ENCODE measurements at regions not wholly inside any gene's neighbourhood (a gene's known extent, or its start where the extent isn't known, plus 50 kb on each side); places are given as distances from the start of the nearest gene placed in this dataset.

DNA sequence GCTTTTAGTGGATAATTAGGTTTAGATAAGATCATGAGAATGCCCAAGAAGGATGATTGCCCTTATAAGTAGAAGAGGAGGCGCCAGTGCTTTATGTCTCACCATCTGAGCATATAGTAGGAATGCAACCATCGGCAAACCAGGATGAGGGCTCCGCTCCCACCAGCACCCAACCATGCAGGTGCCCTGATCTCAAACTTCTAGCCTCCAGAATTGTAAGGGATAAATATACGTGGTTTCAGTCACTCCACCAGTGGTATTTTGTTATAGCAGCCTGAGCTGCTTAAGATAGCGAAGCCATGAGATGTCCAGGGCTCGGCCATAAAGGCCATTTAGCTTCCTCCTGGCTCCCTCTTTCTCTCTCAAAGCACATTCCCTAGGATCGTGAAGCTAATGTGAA, 413.9 kb downstream of the MZT1 start:
- TF ChIP-seq, protein P1, sequence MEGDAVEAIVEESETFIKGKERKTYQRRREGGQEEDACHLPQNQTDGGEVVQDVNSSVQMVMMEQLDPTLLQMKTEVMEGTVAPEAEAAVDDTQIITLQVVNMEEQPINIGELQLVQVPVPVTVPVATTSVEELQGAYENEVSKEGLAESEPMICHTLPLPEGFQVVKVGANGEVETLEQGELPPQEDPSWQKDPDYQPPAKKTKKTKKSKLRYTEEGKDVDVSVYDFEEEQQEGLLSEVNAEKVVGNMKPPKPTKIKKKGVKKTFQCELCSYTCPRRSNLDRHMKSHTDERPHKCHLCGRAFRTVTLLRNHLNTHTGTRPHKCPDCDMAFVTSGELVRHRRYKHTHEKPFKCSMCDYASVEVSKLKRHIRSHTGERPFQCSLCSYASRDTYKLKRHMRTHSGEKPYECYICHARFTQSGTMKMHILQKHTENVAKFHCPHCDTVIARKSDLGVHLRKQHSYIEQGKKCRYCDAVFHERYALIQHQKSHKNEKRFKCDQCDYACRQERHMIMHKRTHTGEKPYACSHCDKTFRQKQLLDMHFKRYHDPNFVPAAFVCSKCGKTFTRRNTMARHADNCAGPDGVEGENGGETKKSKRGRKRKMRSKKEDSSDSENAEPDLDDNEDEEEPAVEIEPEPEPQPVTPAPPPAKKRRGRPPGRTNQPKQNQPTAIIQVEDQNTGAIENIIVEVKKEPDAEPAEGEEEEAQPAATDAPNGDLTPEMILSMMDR (IDR thresholded peaks at IDR 0.05; ENCODE audit: insufficient read depth, low read length, poor library complexity, severe bottlenecking): no peak
- no peak for TF ChIP-seq EZH2phosphoT487 (conservative IDR thresholded peaks at IDR 0.05; ENCODE audit: low read length)

Measured in SU-DHL-6 (cell line).